ENCODE measurements at regions not wholly inside any gene's neighbourhood (a gene's known extent, or its start where the extent isn't known, plus 50 kb on each side); places are given as distances from the start of the nearest gene placed in this dataset.

GRCh38 chr13:61725806-61726205 is 310.2 kb upstream of the PCDH20 start:
- Histone ChIP-seq H3K4me1 (ENCODE audit: control insufficient read depth in 4 of 4, insufficient read depth in 4 of 4, low read length in 3 of 4) (no peaks in the 10 kb centered on the region), H3K27ac (ENCODE audit: low read depth in 1 of 2, low read length in 2 of 2) (no peak overlapping the region), H3K9ac (ENCODE audit: low read depth in 1 of 2, low read length in 2 of 2) (no peak overlapping the region), H3K36me3 (ENCODE audit: control insufficient read depth in 4 of 4, insufficient read depth in 3 of 4, low read depth in 1 of 4, low read length in 3 of 4) (no peaks in the 10 kb centered on the region), H3K4me3 (ENCODE audit: low read depth in 1 of 3, low read length in 3 of 3) (no peak overlapping the region), H3K9me3 (ENCODE audit: control insufficient read depth in 4 of 4, low read length in 3 of 4) (peaks cover 0 to 2% (median 0%) of the 10 kb centered on the region in 4 donors), H3K27me3 (ENCODE audit: control insufficient read depth in 4 of 4, insufficient read depth in 4 of 4, low read length in 3 of 4) (no peaks in the 10 kb centered on the region)
- no peak for TF ChIP-seq GABPA (IDR thresholded peaks at IDR 0.05 in 1 of 2, conservative IDR thresholded peaks at IDR 0.05 in 1 of 2)
- TF ChIP-seq RXRA (IDR thresholded peaks at IDR 0.05) = no peak
- no peak for TF ChIP-seq JUND (IDR thresholded peaks at IDR 0.05)
- TF ChIP-seq TAF1 (conservative IDR thresholded peaks at IDR 0.05) = no peak
- TF ChIP-seq, protein P1, sequence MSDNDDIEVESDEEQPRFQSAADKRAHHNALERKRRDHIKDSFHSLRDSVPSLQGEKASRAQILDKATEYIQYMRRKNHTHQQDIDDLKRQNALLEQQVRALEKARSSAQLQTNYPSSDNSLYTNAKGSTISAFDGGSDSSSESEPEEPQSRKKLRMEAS (IDR thresholded peaks at IDR 0.05) = no peak
- TF ChIP-seq YY1 (IDR thresholded peaks at IDR 0.05) = no peak
- TF ChIP-seq ZBTB33 (IDR thresholded peaks at IDR 0.05) = no peak
- TF ChIP-seq FOXA2 (IDR thresholded peaks at IDR 0.05) = no peak
- TF ChIP-seq HNF4A (conservative IDR thresholded peaks at IDR 0.05) = no peak
- TF ChIP-seq, protein P2, sequence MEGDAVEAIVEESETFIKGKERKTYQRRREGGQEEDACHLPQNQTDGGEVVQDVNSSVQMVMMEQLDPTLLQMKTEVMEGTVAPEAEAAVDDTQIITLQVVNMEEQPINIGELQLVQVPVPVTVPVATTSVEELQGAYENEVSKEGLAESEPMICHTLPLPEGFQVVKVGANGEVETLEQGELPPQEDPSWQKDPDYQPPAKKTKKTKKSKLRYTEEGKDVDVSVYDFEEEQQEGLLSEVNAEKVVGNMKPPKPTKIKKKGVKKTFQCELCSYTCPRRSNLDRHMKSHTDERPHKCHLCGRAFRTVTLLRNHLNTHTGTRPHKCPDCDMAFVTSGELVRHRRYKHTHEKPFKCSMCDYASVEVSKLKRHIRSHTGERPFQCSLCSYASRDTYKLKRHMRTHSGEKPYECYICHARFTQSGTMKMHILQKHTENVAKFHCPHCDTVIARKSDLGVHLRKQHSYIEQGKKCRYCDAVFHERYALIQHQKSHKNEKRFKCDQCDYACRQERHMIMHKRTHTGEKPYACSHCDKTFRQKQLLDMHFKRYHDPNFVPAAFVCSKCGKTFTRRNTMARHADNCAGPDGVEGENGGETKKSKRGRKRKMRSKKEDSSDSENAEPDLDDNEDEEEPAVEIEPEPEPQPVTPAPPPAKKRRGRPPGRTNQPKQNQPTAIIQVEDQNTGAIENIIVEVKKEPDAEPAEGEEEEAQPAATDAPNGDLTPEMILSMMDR (IDR thresholded peaks at IDR 0.05; ENCODE audit: low read depth, low read length, missing input control) = no peak
- TF ChIP-seq RAD21 (IDR thresholded peaks at IDR 0.05) = no peak
- no peak for TF ChIP-seq SP1 (IDR thresholded peaks at IDR 0.05)
- TF ChIP-seq HNF4G (IDR thresholded peaks at IDR 0.05) = no peak
- TF ChIP-seq ATF3 (IDR thresholded peaks at IDR 0.05) = no peak
- TF ChIP-seq, protein P3, sequence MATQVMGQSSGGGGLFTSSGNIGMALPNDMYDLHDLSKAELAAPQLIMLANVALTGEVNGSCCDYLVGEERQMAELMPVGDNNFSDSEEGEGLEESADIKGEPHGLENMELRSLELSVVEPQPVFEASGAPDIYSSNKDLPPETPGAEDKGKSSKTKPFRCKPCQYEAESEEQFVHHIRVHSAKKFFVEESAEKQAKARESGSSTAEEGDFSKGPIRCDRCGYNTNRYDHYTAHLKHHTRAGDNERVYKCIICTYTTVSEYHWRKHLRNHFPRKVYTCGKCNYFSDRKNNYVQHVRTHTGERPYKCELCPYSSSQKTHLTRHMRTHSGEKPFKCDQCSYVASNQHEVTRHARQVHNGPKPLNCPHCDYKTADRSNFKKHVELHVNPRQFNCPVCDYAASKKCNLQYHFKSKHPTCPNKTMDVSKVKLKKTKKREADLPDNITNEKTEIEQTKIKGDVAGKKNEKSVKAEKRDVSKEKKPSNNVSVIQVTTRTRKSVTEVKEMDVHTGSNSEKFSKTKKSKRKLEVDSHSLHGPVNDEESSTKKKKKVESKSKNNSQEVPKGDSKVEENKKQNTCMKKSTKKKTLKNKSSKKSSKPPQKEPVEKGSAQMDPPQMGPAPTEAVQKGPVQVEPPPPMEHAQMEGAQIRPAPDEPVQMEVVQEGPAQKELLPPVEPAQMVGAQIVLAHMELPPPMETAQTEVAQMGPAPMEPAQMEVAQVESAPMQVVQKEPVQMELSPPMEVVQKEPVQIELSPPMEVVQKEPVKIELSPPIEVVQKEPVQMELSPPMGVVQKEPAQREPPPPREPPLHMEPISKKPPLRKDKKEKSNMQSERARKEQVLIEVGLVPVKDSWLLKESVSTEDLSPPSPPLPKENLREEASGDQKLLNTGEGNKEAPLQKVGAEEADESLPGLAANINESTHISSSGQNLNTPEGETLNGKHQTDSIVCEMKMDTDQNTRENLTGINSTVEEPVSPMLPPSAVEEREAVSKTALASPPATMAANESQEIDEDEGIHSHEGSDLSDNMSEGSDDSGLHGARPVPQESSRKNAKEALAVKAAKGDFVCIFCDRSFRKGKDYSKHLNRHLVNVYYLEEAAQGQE (IDR thresholded peaks at IDR 0.05) = no peak
- DNase-seq (ENCODE audit: low spot score) = no peak

- no peak overlapping the region for H3K4me3 ChIP-seq (ENCODE audit: low read depth in 1 of 3, low read length in 3 of 3)
- no peaks in the 10 kb centered on the region for H3K27me3 ChIP-seq (ENCODE audit: control insufficient read depth in 4 of 4, insufficient read depth in 4 of 4, low read length in 3 of 4)
- DNase-seq (ENCODE audit: low spot score) = no peak
- peaks cover 0 to 2% (median 0%) of the 10 kb centered on the region in 4 donors for H3K9me3 ChIP-seq (ENCODE audit: control insufficient read depth in 4 of 4, low read length in 3 of 4)
- H3K36me3 ChIP-seq (ENCODE audit: control insufficient read depth in 4 of 4, insufficient read depth in 3 of 4, low read depth in 1 of 4, low read length in 3 of 4) = no peaks in the 10 kb centered on the region
- H3K9ac ChIP-seq (ENCODE audit: low read depth in 1 of 2, low read length in 2 of 2) = no peak overlapping the region
- WGBS = 87% methylated on average over 2 of the region's 2 CpGs
- no peak overlapping the region for H3K27ac ChIP-seq (ENCODE audit: low read depth in 1 of 2, low read length in 2 of 2)
- no peaks in the 10 kb centered on the region for H3K4me1 ChIP-seq (ENCODE audit: control insufficient read depth in 4 of 4, insufficient read depth in 4 of 4, low read length in 3 of 4)
- TF ChIP-seq HNF4G (IDR thresholded peaks at IDR 0.05) = no peak
- no peak for TF ChIP-seq GABPA (IDR thresholded peaks at IDR 0.05 in 1 of 2, conservative IDR thresholded peaks at IDR 0.05 in 1 of 2)
- TF ChIP-seq, protein P1 (IDR thresholded peaks at IDR 0.05) = no peak
- no peak for TF ChIP-seq ZBTB33 (IDR thresholded peaks at IDR 0.05)
- TF ChIP-seq NR2F2 (IDR thresholded peaks at IDR 0.05) = no peak
- no peak for TF ChIP-seq SP1 (IDR thresholded peaks at IDR 0.05)
- TF ChIP-seq EGR1 (IDR thresholded peaks at IDR 0.05; ENCODE audit: low read depth in 2 of 2) = no peak
- TF ChIP-seq TAF1 (conservative IDR thresholded peaks at IDR 0.05) = no peak
- TF ChIP-seq FOXA1 (IDR thresholded peaks at IDR 0.05) = no peak
- no peak for TF ChIP-seq JUND (IDR thresholded peaks at IDR 0.05)
- no peak for TF ChIP-seq ATF3 (IDR thresholded peaks at IDR 0.05)
- TF ChIP-seq, protein P2 (IDR thresholded peaks at IDR 0.05; ENCODE audit: low read depth, low read length, missing input control) = no peak
- no peak for TF ChIP-seq RXRA (IDR thresholded peaks at IDR 0.05)
These were observed 306.5 kb upstream of the PCDH20 start for GRCh38 chr13:61722119-61722518.

Measured in liver (tissue), 8 donors.